ENCODE measurements at regions not wholly inside any gene's neighbourhood (a gene's known extent, or its start where the extent isn't known, plus 50 kb on each side); places are given as distances from the start of the nearest gene placed in this dataset.

GRCh38 chr13:22211876-22212275 is 541.0 kb downstream of the FGF9 start:
- Histone ChIP-seq H3K9ac (ENCODE audit: control insufficient read depth, extremely low read depth, insufficient read depth, low read length) (no peak overlapping the region), H3K9me1 (ENCODE audit: control insufficient read depth, extremely low read depth, insufficient read depth, low read length) (no peaks in the 10 kb centered on the region), H3K36me3 (ENCODE audit: control insufficient read depth in 2 of 2, extremely low read depth in 1 of 2, insufficient read depth in 2 of 2, low read length in 2 of 2) (no peaks in the 10 kb centered on the region), H3K27ac (ENCODE audit: control insufficient read depth, insufficient read depth, low read length) (no peak overlapping the region), H3K4me2 (ENCODE audit: control insufficient read depth, extremely low read depth, insufficient read depth, low read depth, low read length) (no peak overlapping the region), H3K4me3 (ENCODE audit: control insufficient read depth in 2 of 3, extremely low read depth in 1 of 3, insufficient read depth in 2 of 3, low read depth in 1 of 3, low read length in 3 of 3) (no peak overlapping the region), H3K4me1 (ENCODE audit: control insufficient read depth, extremely low read depth, insufficient read depth, low read length) (no peaks in the 10 kb centered on the region), H2AFZ (ENCODE audit: control insufficient read depth, low read length) (no peak overlapping the region), H4K20me1 (ENCODE audit: control insufficient read depth, extremely low read depth, insufficient read depth, low read length) (no peaks in the 10 kb centered on the region), H3K79me2 (ENCODE audit: control insufficient read depth, insufficient read depth, low read length) (no peaks in the 10 kb centered on the region), H3K27me3 (ENCODE audit: control insufficient read depth, extremely low read depth, insufficient read depth, low read length) (no peaks in the 10 kb centered on the region), H3K9me3 (ENCODE audit: control insufficient read depth, low read depth, low read length) (peaks cover 5% of the 10 kb centered on the region)
- no peak for FAIRE-seq
- TF ChIP-seq CTCF (optimal IDR thresholded peaks at IDR 0.05 in 1 of 3, IDR thresholded peaks at IDR 0.05 in 1 of 3, conservative IDR thresholded peaks at IDR 0.05 in 1 of 3; ENCODE audit: extremely low read depth in 1 of 3, insufficient read depth in 2 of 3, low read length in 3 of 3) (no peak), EZH2 (IDR thresholded peaks at IDR 0.05; ENCODE audit: low read length) (no peak)
- dilution Hi-C loops (cut with MboI; ENCODE audit: extremely low pct_ligation_motif_present, low sequenced_read_pairs) = no loop called here
- DNase-seq (ENCODE audit: low read depth, low spot score) = no peak

GRCh38 chr13:22212576-22212975 is 541.7 kb downstream of the FGF9 start:
- Histone ChIP-seq H3K36me3 (ENCODE audit: control insufficient read depth in 2 of 2, extremely low read depth in 1 of 2, insufficient read depth in 2 of 2, low read length in 2 of 2) (no peaks in the 10 kb centered on the region), H3K9ac (ENCODE audit: control insufficient read depth, extremely low read depth, insufficient read depth, low read length) (no peak overlapping the region), H3K4me3 (ENCODE audit: control insufficient read depth in 2 of 3, extremely low read depth in 1 of 3, insufficient read depth in 2 of 3, low read depth in 1 of 3, low read length in 3 of 3) (no peak overlapping the region), H3K4me1 (ENCODE audit: control insufficient read depth, extremely low read depth, insufficient read depth, low read length) (no peaks in the 10 kb centered on the region), H3K27ac (ENCODE audit: control insufficient read depth, insufficient read depth, low read length) (no peak overlapping the region), H3K9me3 (ENCODE audit: control insufficient read depth, low read depth, low read length) (peaks cover 5% of the 10 kb centered on the region), H2AFZ (ENCODE audit: control insufficient read depth, low read length) (no peak overlapping the region), H3K27me3 (ENCODE audit: control insufficient read depth, extremely low read depth, insufficient read depth, low read length) (no peaks in the 10 kb centered on the region), H3K4me2 (ENCODE audit: control insufficient read depth, extremely low read depth, insufficient read depth, low read depth, low read length) (no peak overlapping the region), H3K9me1 (ENCODE audit: control insufficient read depth, extremely low read depth, insufficient read depth, low read length) (no peaks in the 10 kb centered on the region), H4K20me1 (ENCODE audit: control insufficient read depth, extremely low read depth, insufficient read depth, low read length) (no peaks in the 10 kb centered on the region), H3K79me2 (ENCODE audit: control insufficient read depth, insufficient read depth, low read length) (no peaks in the 10 kb centered on the region)
- FAIRE-seq = no peak
- no peak for DNase-seq (ENCODE audit: low read depth, low spot score)
- no peak for TF ChIP-seq CTCF (optimal IDR thresholded peaks at IDR 0.05 in 1 of 3, IDR thresholded peaks at IDR 0.05 in 1 of 3, conservative IDR thresholded peaks at IDR 0.05 in 1 of 3; ENCODE audit: extremely low read depth in 1 of 3, insufficient read depth in 2 of 3, low read length in 3 of 3)
- no peak for TF ChIP-seq EZH2 (IDR thresholded peaks at IDR 0.05; ENCODE audit: low read length)
- dilution Hi-C loops (cut with MboI; ENCODE audit: extremely low pct_ligation_motif_present, low sequenced_read_pairs) = no loop called here

All from keratinocyte (primary cell).